HepG2 (cell line): ENCODE measurements at regions not wholly inside any gene's neighbourhood (a gene's known extent, or its start where the extent isn't known, plus 50 kb on each side); places are given as distances from the start of the nearest gene placed in this dataset.

Source experiments
- ATAC-seq: fragments of 200-7000 bp; cut with Tn5 transposase; 3 replicates; pipeline ENCODE4 v1.9.1; 2020; ENCODE audit warnings: mild to moderate bottlenecking, moderate library complexity
- BruUV-seq: library from RNA; stranded (reverse); fragments of 400-500 nt; replicated peaks from 2 replicates; lab custom pipeline; 2021; lab: Mats Ljungman, UMichigan
- CTCF ChIA-PET: fragments of 300-600 bp; formaldehyde crosslinking; extraction: SDS; loops from one replicate; lab custom pipeline; 2021; ENCODE audit warnings: low total read pairs, inconsistent platforms, low intra/inter-chr PET ratio; lab: Yijun Ruan, JAX
- POLR2A ChIA-PET: fragments of 350-600 bp; sonication (Branson Sonifier 250); formaldehyde crosslinking; loops from one replicate; lab custom pipeline; 2020; ENCODE audit warnings: antibody characterized with exemption, inconsistent platforms; lab: Yijun Ruan, JAX
- DNase-seq: peaks from one replicate; pipeline ENCODE4 v3.0.0-alpha.2; 2015; ENCODE audit warnings: low spot score
- FAIRE-seq: peaks from 3 replicates; lab custom pipeline; 2011; peaks lifted over from hg19 to GRCh38; lab: Jason Lieb, UNC
- H2AFZ ChIP-seq: one replicate; pipeline ENCODE4 v1.6.1; 2011; ENCODE audit warnings: low read length, inconsistent platforms
- H3K27ac ChIP-seq: fragments of 300-600 bp; 3 replicates; pipeline ENCODE4 v1.8.0; 2011; ENCODE audit warnings: mixed run types, mild to moderate bottlenecking, mixed read lengths, low read length, inconsistent platforms; ENCODE audit not compliant: insufficient read depth; ENCODE audit errors: extremely low read length
- H3K27me3 ChIP-seq, 2 experiments: fragments of 200-600 bp in 1 of 2; 2 replicates in 1 of 2; 3 replicates in 1 of 2; pipeline versions ENCODE4 v1.6.0 to v1.8.0; 2011; ENCODE audit warnings: low read length in 2 of 2, mild to moderate bottlenecking in 2 of 2, moderate library complexity in 2 of 2, inconsistent platforms in 1 of 2; ENCODE audit not compliant: insufficient read depth in 2 of 2, control insufficient read depth in 1 of 2
- H3K36me3 ChIP-seq, 2 experiments: fragments of 200-600 bp in 1 of 2; replicated peaks in 1 of 2; 2 replicates in 1 of 2; 3 replicates in 1 of 2; pipeline versions ENCODE4 v1.5.1 to v1.8.0; 2011; ENCODE audit warnings: low read length in 2 of 2, inconsistent platforms in 1 of 2; ENCODE audit not compliant: insufficient read depth in 2 of 2, control insufficient read depth in 1 of 2
- H3K4me1 ChIP-seq: 2 replicates; pipeline ENCODE4 v1.5.1; 2012; ENCODE audit warnings: low read length, inconsistent platforms; ENCODE audit not compliant: insufficient read depth
- H3K4me2 ChIP-seq: 2 replicates; pipeline ENCODE4 v1.6.0; 2011; ENCODE audit warnings: low read depth, low read length, inconsistent platforms
- H3K4me3 ChIP-seq, 3 experiments: fragments of 200-600 bp in 1 of 3; sonication (generic), shearing (Covaris generic) in 1 of 3; replicated peaks in 1 of 3; 2 replicates each; pipeline ENCODE4 v1.5.1; 2011 to 2016; ENCODE audit warnings: low read length in 3 of 3, inconsistent platforms in 2 of 3, low read depth in 2 of 3, mild to moderate bottlenecking in 2 of 3, control low read depth in 1 of 3, mixed read lengths in 1 of 3; ENCODE audit not compliant: insufficient read depth in 1 of 3
- H3K79me2 ChIP-seq: one replicate; pipeline ENCODE4 v1.6.1; 2011; ENCODE audit warnings: low read length, inconsistent platforms; ENCODE audit not compliant: insufficient read depth
- H3K9ac ChIP-seq: 2 replicates; pipeline ENCODE4 v1.6.0; 2011; ENCODE audit warnings: mild to moderate bottlenecking, low read depth, low read length, inconsistent platforms; ENCODE audit not compliant: insufficient read depth
- H3K9me3 ChIP-seq: 2 replicates; pipeline ENCODE4 v1.5.1; 2012; ENCODE audit warnings: mild to moderate bottlenecking, low read length
- H4K20me1 ChIP-seq: 2 replicates; pipeline ENCODE4 v1.6.0; 2011; ENCODE audit warnings: inconsistent platforms, mild to moderate bottlenecking, low read length, moderate library complexity; ENCODE audit not compliant: insufficient read depth
- POLR2AphosphoS2 ChIP-seq: IDR thresholded peaks from 2 replicates; pipeline ENCODE4 v1.6.1; 2011; ENCODE audit warnings: low read depth, low read length, improper control_type of control experiment
- RARG ChIP-seq: sonication (generic); formaldehyde crosslinking; IDR thresholded peaks from 2 replicates; pipeline ENCODE4 v1.4.0; 2020; ENCODE audit warnings: low read depth, mild to moderate bottlenecking, missing genetic modification reagents
- SP2 ChIP-seq: sonication (generic); formaldehyde crosslinking; IDR thresholded peaks from 2 replicates; pipeline ENCODE4 v1.5.1; 2020; ENCODE audit warnings: mild to moderate bottlenecking, missing genetic modification reagents
- ZBTB7A ChIP-seq: sonication (generic); formaldehyde crosslinking; IDR thresholded peaks from 2 replicates; pipeline ENCODE4 v1.8.0; 2022; ENCODE audit warnings: mild to moderate bottlenecking, missing genetic modification reagents
- ZNF776 ChIP-seq: sonication (generic); formaldehyde crosslinking; IDR thresholded peaks from 2 replicates; pipeline ENCODE4 v1.4.0; 2020; ENCODE audit warnings: mild to moderate bottlenecking, missing genetic modification reagents
- WGBS: methylation state at CpG from one replicate; pipeline ENCODE4 v1.1.6; 2017; ENCODE audit warnings: low lambda C conversion rate; 5-methylcytosine and 5-hydroxymethylcytosine counted together
- in situ Hi-C: cut with HindIII; loops from 2 replicates; pipeline ENCODE4 v1.10.0; 2017; ENCODE audit warnings: low pct_unique_long_range_greater_than_20kb; ENCODE audit not compliant: extremely low pct_ligation_motif_present
- intact Hi-C: fragments of 100-400 bp; cut with micrococcal nuclease; formaldehyde crosslinking; loops from one replicate; pipeline ENCODE4 v1.10.0; 2022; ENCODE audit not compliant: unreplicated experiment
- TF ChIP-seq, protein P1 (sequence below): sonication (generic); formaldehyde crosslinking; IDR thresholded peaks from 2 replicates; pipeline ENCODE4 v1.4.0; 2020; ENCODE audit warnings: missing genetic modification reagents
- TF ChIP-seq, protein P2 (sequence below): sonication (generic); formaldehyde crosslinking; IDR thresholded peaks from 2 replicates; pipeline ENCODE4 v1.5.0; 2020; ENCODE audit warnings: missing genetic modification reagents
- TF ChIP-seq, protein P3 (sequence below): IDR thresholded peaks from 2 replicates; pipeline ENCODE4 v1.6.1; 2016
- TF ChIP-seq, protein P4 (sequence below): sonication (generic); formaldehyde crosslinking; IDR thresholded peaks from 2 replicates; pipeline ENCODE4 v1.4.0; 2020; ENCODE audit warnings: mild to moderate bottlenecking, missing genetic modification reagents

DNA sequence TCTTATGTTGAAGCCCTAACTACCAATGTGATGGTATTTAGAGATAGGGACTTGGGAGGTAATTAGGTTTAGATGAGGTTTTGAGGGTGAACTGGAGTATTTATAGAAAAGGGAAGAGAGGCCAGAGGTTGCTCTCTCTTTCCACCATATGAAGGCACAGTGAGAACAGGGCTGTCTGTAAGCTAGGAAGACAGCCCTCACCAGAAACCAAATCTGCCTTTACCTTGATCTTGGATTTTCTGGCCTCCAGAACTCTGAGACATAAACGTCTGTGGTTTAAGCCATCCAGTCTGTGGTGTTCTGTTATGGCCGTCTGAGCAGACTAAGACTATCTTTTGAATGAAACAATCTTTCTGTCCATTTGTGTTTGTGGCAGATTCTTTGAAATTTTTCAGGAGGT lies 223.7 kb downstream of the PDHA2 start (continued):
- TF ChIP-seq, protein P1, sequence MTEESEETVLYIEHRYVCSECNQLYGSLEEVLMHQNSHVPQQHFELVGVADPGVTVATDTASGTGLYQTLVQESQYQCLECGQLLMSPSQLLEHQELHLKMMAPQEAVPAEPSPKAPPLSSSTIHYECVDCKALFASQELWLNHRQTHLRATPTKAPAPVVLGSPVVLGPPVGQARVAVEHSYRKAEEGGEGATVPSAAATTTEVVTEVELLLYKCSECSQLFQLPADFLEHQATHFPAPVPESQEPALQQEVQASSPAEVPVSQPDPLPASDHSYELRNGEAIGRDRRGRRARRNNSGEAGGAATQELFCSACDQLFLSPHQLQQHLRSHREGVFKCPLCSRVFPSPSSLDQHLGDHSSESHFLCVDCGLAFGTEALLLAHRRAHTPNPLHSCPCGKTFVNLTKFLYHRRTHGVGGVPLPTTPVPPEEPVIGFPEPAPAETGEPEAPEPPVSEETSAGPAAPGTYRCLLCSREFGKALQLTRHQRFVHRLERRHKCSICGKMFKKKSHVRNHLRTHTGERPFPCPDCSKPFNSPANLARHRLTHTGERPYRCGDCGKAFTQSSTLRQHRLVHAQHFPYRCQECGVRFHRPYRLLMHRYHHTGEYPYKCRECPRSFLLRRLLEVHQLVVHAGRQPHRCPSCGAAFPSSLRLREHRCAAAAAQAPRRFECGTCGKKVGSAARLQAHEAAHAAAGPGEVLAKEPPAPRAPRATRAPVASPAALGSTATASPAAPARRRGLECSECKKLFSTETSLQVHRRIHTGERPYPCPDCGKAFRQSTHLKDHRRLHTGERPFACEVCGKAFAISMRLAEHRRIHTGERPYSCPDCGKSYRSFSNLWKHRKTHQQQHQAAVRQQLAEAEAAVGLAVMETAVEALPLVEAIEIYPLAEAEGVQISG (CRISPR knock-in tag) = no peak
- no peak for TF ChIP-seq SP2 (CRISPR knock-in tag)
- TF ChIP-seq, protein P2, sequence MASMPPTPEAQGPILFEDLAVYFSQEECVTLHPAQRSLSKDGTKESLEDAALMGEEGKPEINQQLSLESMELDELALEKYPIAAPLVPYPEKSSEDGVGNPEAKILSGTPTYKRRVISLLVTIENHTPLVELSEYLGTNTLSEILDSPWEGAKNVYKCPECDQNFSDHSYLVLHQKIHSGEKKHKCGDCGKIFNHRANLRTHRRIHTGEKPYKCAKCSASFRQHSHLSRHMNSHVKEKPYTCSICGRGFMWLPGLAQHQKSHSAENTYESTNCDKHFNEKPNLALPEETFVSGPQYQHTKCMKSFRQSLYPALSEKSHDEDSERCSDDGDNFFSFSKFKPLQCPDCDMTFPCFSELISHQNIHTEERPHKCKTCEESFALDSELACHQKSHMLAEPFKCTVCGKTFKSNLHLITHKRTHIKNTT (CRISPR knock-in tag) = no peak
- no peak for TF ChIP-seq ZBTB7A (CRISPR knock-in tag)

DNA sequence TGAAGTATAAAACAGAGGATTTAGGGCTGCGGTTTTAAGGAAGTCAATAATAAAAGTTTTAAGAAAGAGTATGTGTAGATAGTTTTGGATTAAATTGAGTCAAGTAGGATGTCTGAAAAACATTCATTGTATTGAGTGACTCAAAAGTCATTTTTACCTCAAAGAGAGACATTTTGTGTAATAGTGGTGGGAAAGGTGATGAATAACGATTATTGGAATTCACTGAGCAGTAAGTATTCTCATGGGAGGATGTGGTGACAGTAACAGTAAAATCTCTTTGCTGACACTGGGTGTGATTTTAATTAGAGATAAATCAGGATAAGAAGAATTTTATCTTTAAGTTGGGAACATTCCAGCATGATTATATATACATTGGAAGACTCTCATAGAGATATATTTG lies 233.6 kb downstream of the PDHA2 start:
- no TSS peak for BruUV-seq
- ATAC-seq (no peak), DNase-seq (no peak), FAIRE-seq (no peak)
- no peak overlapping the region for H3K4me2 ChIP-seq
- ChIA-PET CTCF (no interaction called here), POLR2A (no interaction called here)
- no peak for TF ChIP-seq ZNF776
- TF ChIP-seq RARG (CRISPR knock-in tag) = no peak
- TF ChIP-seq, protein P3, sequence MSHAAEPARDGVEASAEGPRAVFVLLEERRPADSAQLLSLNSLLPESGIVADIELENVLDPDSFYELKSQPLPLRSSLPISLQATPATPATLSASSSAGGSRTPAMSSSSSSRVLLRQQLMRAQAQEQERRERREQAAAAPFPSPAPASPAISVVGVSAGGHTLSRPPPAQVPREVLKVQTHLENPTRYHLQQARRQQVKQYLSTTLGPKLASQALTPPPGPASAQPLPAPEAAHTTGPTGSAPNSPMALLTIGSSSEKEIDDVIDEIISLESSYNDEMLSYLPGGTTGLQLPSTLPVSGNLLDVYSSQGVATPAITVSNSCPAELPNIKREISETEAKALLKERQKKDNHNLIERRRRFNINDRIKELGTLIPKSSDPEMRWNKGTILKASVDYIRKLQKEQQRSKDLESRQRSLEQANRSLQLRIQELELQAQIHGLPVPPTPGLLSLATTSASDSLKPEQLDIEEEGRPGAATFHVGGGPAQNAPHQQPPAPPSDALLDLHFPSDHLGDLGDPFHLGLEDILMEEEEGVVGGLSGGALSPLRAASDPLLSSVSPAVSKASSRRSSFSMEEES = no peak
- TF ChIP-seq, protein P4, sequence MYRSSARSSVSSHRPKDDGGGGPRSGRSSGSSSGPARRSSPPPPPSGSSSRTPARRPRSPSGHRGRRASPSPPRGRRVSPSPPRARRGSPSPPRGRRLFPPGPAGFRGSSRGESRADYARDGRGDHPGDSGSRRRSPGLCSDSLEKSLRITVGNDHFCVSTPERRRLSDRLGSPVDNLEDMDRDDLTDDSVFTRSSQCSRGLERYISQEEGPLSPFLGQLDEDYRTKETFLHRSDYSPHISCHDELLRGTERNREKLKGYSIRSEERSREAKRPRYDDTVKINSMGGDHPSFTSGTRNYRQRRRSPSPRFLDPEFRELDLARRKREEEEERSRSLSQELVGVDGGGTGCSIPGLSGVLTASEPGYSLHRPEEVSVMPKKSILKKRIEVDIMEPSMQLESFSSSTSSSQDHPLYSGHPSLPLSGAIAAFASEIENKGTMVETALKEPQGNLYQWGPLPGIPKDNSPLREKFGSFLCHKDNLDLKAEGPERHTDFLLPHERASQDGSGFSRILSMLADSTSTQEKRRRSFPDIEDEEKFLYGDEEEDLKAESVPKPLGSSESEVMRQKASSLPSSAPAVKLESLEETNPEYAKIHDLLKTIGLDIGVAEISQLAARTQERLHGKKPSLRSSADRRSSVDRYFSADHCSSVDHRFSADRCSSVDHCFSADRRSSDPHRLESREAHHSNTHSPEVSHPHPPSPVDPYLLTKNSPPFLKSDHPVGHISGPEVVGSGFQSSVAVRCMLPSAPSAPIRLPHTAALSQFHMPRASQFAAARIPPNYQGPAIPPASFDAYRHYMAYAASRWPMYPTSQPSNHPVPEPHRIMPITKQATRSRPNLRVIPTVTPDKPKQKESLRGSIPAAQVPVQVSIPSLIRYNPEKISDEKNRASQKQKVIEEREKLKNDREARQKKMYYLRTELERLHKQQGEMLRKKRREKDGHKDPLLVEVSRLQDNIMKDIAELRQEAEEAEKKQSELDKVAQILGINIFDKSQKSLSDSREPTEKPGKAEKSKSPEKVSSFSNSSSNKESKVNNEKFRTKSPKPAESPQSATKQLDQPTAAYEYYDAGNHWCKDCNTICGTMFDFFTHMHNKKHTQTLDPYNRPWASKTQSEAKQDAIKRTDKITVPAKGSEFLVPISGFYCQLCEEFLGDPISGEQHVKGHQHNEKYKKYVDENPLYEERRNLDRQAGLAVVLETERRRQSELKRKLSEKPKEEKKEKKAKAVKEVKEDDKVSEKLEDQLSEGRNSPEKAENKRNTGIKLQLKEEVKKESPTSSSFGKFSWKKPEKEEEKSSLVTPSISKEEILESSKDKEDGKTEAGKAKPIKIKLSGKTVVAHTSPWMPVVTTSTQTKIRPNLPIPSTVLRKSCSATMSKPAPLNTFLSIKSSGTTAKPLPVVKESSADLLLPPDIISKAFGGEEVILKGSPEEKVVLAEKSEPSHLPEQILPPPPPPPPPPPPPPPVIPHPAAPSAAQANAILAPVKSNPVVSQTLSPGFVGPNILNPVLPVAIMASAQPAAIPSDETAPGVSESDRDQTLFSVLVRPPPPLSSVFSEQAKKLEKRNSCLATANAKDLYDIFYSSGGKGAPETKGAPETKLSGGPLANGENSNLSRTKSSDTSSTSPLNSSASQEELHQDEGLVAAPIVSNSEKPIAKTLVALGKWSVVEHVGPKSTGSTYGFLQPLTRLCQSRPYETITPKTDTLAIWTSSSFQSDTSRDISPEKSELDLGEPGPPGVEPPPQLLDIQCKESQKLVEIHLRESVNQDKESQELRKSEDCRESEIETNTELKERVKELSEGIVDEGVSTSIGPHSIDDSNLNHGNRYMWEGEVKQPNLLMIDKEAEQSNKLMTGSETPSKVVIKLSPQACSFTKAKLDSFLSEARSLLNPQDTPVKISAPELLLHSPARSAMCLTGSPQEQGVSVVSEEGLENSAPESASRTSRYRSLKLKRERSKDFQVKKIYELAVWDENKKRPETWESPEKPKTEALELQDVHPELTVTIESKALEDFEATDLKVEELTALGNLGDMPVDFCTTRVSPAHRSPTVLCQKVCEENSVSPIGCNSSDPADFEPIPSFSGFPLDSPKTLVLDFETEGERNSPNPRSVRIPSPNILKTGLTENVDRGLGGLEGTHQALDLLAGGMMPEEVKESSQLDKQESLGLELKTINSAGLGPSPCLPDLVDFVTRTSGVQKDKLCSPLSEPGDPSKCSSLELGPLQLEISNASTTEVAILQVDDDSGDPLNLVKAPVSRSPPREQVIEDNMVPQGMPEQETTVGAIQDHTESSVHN (CRISPR knock-in tag) = no peak
- no peak for TF ChIP-seq POLR2AphosphoS2
- no peak overlapping the region for H2AFZ ChIP-seq
- H3K79me2 ChIP-seq = no peaks in the 10 kb centered on the region
- H3K36me3 ChIP-seq = no peaks in the 10 kb centered on the region
- H3K27me3 ChIP-seq = no peaks in the 10 kb centered on the region
- no peaks in the 10 kb centered on the region for H3K4me1 ChIP-seq
- no peak overlapping the region for H3K27ac ChIP-seq
- WGBS = 0% methylated on average over 2 of the region's 2 CpGs
- H3K9me3 ChIP-seq = peaks cover 10% of the 10 kb centered on the region
- no peak overlapping the region for H3K4me3 ChIP-seq
- intact Hi-C loops (no loop called here), in situ Hi-C loops (no loop called here)
- no peak overlapping the region for H3K9ac ChIP-seq
- H4K20me1 ChIP-seq = no peaks in the 10 kb centered on the region
